ENCODE measurements at regions not wholly inside any gene's neighbourhood (a gene's known extent, or its start where the extent isn't known, plus 50 kb on each side); places are given as distances from the start of the nearest gene placed in this dataset.

DNA sequence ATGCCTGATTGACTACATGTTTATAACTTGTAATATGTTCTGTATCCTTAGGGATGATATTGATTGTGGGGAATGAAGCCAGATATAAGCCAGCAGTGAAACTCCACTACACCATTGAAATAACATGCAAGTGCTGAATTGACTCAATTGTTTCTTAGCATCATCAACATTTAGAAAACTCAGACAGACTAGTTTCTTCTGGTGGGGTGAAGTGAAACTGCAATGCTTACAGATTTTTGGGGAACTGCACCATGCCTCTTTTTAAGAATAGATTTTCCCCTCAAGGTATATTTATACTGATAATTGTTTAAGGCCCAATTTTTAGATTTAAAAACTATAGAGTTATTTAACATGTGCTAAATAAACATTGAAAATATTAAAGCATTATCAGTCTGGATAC is 1044.6 kb upstream of the EYS start:
- Histone ChIP-seq H3K9me3 (ENCODE audit: insufficient read depth, low read depth) (no peaks in the 10 kb centered on the region), H4K20me1 (ENCODE audit: insufficient read depth) (no peaks in the 10 kb centered on the region), H3K36me3 (ENCODE audit: low read depth) (no peaks in the 10 kb centered on the region), H3K4me3 (no peak overlapping the region), H3K9me2 (ENCODE audit: insufficient read depth) (no peaks in the 10 kb centered on the region), H2AFZ (no peak overlapping the region), H3K27me3 (ENCODE audit: insufficient read depth, low read depth) (no peaks in the 10 kb centered on the region), H3K4me2 (no peak overlapping the region), H3K4me1 (replicated peaks; ENCODE audit: insufficient read depth) (no peaks in the 10 kb centered on the region), H3K27ac (no peak overlapping the region), H3F3A (ENCODE audit: insufficient read depth, low read depth) (no peaks in the 10 kb centered on the region), H3K79me2 (ENCODE audit: low read depth) (no peaks in the 10 kb centered on the region)
- DNase-seq: no peak
- BruUV-seq (replicated peaks): no TSS peak
- POLR2A ChIA-PET (ENCODE audit: unreplicated experiment): no interaction called here
- intact Hi-C loops (cut with micrococcal nuclease; ENCODE audit: unreplicated experiment): no loop called here
- CTCF ChIA-PET: no interaction called here
- TF ChIP-seq, protein P1, sequence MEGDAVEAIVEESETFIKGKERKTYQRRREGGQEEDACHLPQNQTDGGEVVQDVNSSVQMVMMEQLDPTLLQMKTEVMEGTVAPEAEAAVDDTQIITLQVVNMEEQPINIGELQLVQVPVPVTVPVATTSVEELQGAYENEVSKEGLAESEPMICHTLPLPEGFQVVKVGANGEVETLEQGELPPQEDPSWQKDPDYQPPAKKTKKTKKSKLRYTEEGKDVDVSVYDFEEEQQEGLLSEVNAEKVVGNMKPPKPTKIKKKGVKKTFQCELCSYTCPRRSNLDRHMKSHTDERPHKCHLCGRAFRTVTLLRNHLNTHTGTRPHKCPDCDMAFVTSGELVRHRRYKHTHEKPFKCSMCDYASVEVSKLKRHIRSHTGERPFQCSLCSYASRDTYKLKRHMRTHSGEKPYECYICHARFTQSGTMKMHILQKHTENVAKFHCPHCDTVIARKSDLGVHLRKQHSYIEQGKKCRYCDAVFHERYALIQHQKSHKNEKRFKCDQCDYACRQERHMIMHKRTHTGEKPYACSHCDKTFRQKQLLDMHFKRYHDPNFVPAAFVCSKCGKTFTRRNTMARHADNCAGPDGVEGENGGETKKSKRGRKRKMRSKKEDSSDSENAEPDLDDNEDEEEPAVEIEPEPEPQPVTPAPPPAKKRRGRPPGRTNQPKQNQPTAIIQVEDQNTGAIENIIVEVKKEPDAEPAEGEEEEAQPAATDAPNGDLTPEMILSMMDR (conservative IDR thresholded peaks at IDR 0.05): no peak
- TF ChIP-seq EZH2 (IDR thresholded peaks at IDR 0.05; ENCODE audit: low read depth): no peak

DNA sequence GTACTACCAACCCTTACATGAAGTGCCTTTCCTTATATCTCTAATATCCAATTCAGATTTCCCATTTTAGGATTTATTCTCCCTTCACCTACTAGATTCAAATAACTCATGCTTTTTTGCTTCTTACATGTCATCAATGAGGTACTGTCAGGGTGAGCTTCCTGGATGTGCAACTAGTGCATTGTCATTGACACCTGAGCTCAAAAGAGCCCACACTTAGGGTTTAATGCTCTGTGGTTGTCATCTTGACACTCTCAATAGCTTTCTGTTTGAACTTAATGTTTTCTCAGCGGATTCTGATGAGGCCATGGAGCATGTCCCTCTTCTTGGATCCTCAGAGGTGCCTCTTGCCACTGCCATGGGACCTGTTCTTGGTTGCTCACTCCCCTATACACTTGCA is 1033.3 kb upstream of the EYS start:
- no peaks in the 10 kb centered on the region for H4K20me1 ChIP-seq (ENCODE audit: insufficient read depth)
- no peaks in the 10 kb centered on the region for H3K4me1 ChIP-seq (replicated peaks; ENCODE audit: insufficient read depth)
- no peak for DNase-seq
- POLR2A ChIA-PET (ENCODE audit: unreplicated experiment): no interaction called here
- no peaks in the 10 kb centered on the region for H3K9me3 ChIP-seq (ENCODE audit: insufficient read depth, low read depth)
- H3K27ac ChIP-seq: no peak overlapping the region
- H3K4me2 ChIP-seq: no peak overlapping the region
- H3K79me2 ChIP-seq (ENCODE audit: low read depth): no peaks in the 10 kb centered on the region
- BruUV-seq (replicated peaks): no TSS peak
- H3K27me3 ChIP-seq (ENCODE audit: insufficient read depth, low read depth): no peaks in the 10 kb centered on the region
- H3K9me2 ChIP-seq (ENCODE audit: insufficient read depth): no peaks in the 10 kb centered on the region
- no peak for TF ChIP-seq EZH2 (IDR thresholded peaks at IDR 0.05; ENCODE audit: low read depth)
- TF ChIP-seq, protein P1 (conservative IDR thresholded peaks at IDR 0.05): no peak
- no peak overlapping the region for H2AFZ ChIP-seq
- intact Hi-C loops (cut with micrococcal nuclease; ENCODE audit: unreplicated experiment): no loop called here
- H3K36me3 ChIP-seq (ENCODE audit: low read depth): no peaks in the 10 kb centered on the region
- H3F3A ChIP-seq (ENCODE audit: insufficient read depth, low read depth): no peaks in the 10 kb centered on the region
- CTCF ChIA-PET: no interaction called here
- H3K4me3 ChIP-seq: no peak overlapping the region

DNA sequence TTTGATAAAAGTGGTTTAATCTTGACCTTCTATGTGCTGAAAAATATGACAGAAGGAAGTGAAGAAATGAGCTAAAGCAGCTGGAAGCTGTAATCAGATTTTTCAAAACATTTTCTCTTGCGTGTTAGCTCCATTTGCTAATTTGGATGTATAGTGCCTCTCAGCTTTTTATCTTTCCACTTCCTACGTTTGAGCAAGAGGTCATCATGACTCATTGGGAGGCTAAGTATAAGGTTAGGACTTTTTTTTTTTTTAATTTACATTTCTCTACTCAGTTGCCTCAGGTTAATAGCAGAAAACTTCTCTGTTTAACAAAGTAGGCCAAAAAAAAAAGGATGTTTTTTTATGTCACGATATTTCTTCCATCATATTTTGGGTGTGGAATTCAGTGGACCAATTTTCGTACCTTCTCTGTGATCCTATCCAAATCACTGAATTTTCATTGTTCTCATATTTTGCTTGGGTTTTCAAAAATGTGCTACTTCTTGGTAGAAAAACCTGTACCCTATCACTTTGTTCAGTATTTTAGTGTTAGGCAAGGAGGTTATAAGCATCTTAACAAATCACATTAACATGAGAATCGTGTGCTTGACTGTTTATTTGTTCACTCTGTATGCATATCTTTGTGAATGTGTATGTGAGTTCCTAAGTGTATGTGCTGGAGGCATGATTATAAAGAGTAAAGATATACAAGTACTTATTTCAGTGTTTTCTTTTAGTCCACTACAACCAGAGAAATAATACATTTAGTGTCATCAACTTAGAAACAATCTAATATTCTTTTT is 1028.3 kb upstream of the EYS start:
- no peak overlapping the region for H3K4me3 ChIP-seq
- intact Hi-C loops (cut with micrococcal nuclease; ENCODE audit: unreplicated experiment): no loop called here
- no peaks in the 10 kb centered on the region for H3K79me2 ChIP-seq (ENCODE audit: low read depth)
- no peaks in the 10 kb centered on the region for H4K20me1 ChIP-seq (ENCODE audit: insufficient read depth)
- H3F3A ChIP-seq (ENCODE audit: insufficient read depth, low read depth): no peaks in the 10 kb centered on the region
- no peak overlapping the region for H2AFZ ChIP-seq
- ChIA-PET CTCF (no interaction called here), POLR2A (ENCODE audit: unreplicated experiment) (no interaction called here)
- no peak overlapping the region for H3K27ac ChIP-seq
- no TSS peak for BruUV-seq (replicated peaks)
- no peaks in the 10 kb centered on the region for H3K9me3 ChIP-seq (ENCODE audit: insufficient read depth, low read depth)
- no peaks in the 10 kb centered on the region for H3K27me3 ChIP-seq (ENCODE audit: insufficient read depth, low read depth)
- no peaks in the 10 kb centered on the region for H3K9me2 ChIP-seq (ENCODE audit: insufficient read depth)
- no peak for DNase-seq
- H3K4me2 ChIP-seq: no peak overlapping the region
- no peaks in the 10 kb centered on the region for H3K4me1 ChIP-seq (replicated peaks; ENCODE audit: insufficient read depth)
- H3K36me3 ChIP-seq (ENCODE audit: low read depth): no peaks in the 10 kb centered on the region
- TF ChIP-seq, protein P1 (conservative IDR thresholded peaks at IDR 0.05): no peak

Data from PC-9 (cell line).